Embryonic facial prominence (tissue), 1 donor: ENCODE measurements at regions not wholly inside any gene's neighbourhood (a gene's known extent, or its start where the extent isn't known, plus 50 kb on each side); places are given as distances from the start of the nearest gene placed in this dataset.

ENCODE experiments used
- DNase-seq: peaks from one replicate; pipeline ENCODE4 v3.0.0-alpha.2; 2016; ENCODE audit errors: extremely low spot score

DNA sequence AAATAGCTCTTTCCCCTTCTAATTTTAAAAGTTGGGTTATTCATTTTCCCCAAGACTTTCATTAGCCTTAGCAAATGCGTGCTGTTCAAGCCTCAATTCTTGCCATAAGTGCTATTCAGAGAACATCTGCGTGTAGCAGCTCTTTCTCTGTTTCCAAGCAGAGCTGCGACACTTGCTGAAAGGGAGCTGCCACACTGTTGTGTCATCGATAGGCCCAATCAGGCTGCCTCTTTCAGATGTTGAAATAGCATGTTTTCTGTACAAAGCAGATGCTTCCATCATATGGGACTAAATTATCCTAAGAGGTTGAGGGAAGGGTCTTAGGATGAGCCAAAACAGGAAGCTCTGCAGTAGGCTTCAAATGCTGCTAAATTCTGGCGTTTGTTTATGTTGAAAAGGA is 220.9 kb upstream of the CDC14C start:
- DNase-seq, result no peak

- no peak for DNase-seq
Measured at GRCh38 chr7:48708122-48708521, 216.2 kb upstream of the CDC14C start.

- DNase-seq, result no peak
Measured at GRCh38 chr7:48708635-48709034, 215.7 kb upstream of the CDC14C start.

- DNase-seq, result no peak
Measured at GRCh38 chr7:48710995-48711394, 213.4 kb upstream of the CDC14C start.

- no peak for DNase-seq
Measured at GRCh38 chr7:48718731-48719378, 205.5 kb upstream of the CDC14C start.

GRCh38 chr7:48728799-48729198 is 195.5 kb upstream of the CDC14C start:
- DNase-seq, result no peak

- DNase-seq, result no peak
Measured at GRCh38 chr7:48734695-48735406, 189.5 kb upstream of the CDC14C start.

GRCh38 chr7:48741545-48741944 is 182.8 kb upstream of the CDC14C start:
- no peak for DNase-seq

DNA sequence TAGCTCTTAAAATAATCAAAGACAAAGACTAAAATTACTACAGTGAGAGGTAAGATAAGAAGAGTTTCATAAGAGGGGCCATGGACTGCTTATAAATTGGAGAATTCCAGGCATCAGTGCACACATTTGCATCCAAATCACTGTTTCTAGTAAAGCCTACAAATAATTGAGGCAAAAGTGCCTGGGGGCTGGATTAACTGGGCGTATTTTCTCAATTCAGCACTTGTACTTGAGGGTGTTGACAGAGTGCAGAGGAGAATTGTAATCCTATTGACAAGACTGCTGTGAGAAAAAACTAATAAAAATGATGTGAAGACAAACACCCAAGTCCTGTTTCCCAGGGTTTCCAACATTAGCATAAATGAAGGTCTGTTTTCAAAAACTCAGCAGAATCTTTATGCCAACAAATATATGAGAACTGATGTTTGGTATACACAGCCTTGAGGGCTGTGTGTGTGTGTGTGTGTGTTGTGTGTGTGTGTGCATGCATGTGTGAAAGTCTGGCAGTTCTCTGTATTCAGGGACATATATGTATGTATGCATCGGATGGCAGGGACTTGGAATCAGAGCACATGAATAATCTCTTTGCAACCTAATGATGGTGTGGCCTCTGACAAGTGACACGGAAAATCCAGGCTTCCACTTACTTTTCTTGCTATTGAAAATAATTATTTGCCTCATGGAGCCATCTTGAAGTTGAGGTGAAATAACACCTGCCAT is 182.1 kb upstream of the CDC14C start:
- DNase-seq, result no peak

DNA sequence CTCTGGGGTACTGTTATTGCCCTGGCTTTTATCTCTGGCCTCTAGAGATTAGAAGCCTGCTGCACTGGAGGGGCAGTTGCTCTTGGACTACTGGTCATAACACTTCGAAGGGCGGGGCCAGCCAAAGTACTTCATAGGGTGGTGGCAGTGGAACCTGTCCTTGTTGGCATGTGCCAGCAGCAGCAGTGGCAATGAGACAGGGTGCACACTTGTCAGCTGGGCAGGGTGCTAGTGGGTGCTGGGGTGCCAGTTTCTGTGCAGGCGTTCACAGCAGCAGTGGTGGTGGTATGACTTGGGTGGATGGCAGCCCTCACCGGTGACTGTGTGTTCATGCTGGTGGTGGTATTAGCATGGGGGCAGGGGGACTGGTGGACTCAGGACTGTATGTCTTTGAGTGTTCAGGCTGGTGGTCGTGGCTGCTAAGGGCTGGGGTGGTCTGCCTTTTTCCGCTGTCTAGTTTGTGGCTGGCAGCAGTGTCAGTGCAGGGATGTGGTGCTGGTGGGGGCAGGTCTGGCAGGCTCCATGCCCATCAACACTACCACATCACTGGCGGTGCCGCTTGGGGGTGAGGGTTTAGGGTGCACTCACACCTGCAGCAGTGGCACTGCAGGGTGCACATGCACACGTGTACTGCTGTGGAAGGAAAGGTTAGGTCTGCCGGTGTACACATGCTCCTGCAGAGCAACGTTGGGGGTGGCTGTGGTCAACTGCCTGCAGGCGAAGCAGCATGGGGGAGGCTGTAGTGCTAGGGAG is 176.1 kb upstream of the CDC14C start:
- DNase-seq, result no peak

DNA sequence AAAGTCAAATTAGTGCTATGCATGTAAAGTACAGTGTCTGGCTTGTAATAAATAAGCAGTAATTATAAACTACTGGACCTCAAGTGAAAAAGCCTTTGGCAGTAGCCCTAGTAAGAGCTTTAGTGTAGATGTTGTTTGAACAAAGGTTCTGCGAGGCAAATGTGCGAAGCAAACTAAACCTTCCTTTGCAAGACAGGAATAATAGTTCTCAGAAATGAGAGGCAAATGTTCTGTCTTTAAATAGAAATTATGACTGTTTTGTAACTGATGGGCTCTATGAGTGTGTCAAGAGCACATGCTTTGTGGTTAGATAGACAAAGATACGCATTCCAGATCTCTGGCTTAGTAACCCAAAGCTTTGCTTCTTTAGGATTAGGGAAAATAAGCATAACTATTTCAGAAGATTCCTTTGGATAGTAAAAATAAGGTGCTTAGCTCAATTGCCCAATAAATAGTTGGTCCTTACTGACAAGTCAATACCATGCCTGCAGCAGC is 169.2 kb upstream of the CDC14C start:
- DNase-seq, result no peak

GRCh38 chr7:48759431-48760080 is 164.8 kb upstream of the CDC14C start:
- no peak for DNase-seq

GRCh38 chr7:48760528-48761265 is 163.7 kb upstream of the CDC14C start:
- no peak for DNase-seq

GRCh38 chr7:48780862-48781261 is 143.5 kb upstream of the CDC14C start:
- DNase-seq, result no peak

GRCh38 chr7:48781752-48782151 is 142.6 kb upstream of the CDC14C start:
- DNase-seq, result peak; percentile 13

- DNase-seq, result no peak
Measured at GRCh38 chr7:48782511-48782910, 141.8 kb upstream of the CDC14C start.

GRCh38 chr7:48786951-48787350 is 137.4 kb upstream of the CDC14C start:
- no peak for DNase-seq

DNA sequence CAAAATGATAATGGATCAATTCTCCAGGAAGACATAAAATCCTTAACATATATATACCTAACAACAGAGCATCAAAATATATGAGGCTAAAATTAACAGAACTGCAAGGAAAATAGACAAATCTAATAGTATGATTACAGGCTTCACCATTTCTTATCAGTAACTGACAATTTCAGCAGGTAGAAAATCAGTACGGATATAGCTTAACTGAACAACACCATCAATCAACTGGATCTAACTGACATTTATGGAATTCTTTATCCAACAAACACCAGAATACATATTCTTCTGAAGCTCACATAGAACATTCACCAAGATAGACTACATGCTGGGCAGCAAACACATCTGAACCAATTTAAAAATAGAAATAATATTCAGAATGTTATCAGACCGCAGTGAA is 121.1 kb upstream of the CDC14C start:
- no peak for DNase-seq

DNA sequence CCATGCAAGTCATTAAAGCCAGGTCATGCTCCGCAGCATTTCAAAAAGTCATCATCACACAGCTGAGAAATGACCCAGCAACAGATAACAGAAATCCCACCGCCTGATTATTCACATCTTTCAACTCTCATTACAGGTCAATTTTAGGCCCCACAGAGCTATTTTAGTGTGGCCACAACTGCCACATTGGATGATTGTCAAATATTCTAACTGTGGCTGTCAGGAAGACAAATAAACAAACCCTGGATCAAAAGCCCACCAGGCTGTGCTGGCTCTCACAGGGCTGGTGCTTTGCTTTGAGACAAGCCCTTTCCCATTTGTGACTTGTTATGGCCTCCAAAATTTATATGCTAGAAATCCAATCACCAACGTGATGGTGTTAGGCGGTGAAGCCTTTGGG is 117.6 kb upstream of the CDC14C start:
- DNase-seq, result no peak

DNA sequence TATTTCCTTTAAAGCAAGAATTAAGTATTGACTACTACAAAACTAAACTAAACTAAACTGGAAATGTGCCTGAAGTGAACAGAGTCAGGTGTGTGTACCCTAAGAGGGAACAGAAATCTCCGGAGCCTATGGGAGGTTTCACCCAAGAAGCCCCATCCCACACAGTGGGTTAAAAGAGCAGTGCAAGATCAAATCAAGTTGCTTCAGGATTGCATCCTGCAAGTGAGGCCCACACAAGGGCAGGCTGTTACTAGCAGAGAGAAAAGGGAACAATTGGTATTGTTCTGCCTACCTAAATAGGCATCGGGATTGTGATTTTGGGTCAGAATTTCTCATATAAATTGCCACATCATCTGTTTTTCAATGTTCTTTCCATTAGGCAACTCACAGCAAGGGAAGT is 113.3 kb upstream of the CDC14C start:
- DNase-seq, result no peak

DNA sequence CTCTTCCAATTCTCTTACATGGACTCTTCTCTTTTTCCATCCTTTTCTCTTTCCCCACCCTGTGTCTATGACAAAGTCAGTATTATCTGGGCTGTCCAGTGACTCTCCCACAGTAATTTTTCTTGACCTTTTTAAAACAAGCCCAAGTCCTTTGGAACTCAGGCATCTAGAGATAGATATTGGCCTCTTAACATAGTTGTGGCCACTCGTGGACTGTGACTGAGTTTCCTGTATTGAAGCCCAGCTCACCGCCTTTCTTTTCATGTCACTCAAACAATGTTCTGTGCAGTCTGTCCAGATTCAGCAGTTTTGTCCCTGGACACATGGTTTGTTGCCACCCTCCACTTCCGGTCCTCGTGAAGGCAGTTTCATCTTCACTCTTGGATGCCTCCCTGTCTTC is 110.9 kb upstream of the CDC14C start:
- no peak for DNase-seq
